BJ (cell line): ENCODE measurements at regions not wholly inside any gene's neighbourhood (a gene's known extent, or its start where the extent isn't known, plus 50 kb on each side); places are given as distances from the start of the nearest gene placed in this dataset.
"Not testable (repeated sequence)": the region's sequence is repeated elsewhere in the genome, so short reads cannot be mapped to it uniquely, and the experiment has no call there.

ENCODE experiments used
- CTCF ChIA-PET: fragments of 350-600 bp; formaldehyde crosslinking; extraction: SDS; loops from one replicate; lab custom pipeline; 2021; ENCODE audit warnings: antibody characterized with exemption, inconsistent platforms; lab: Yijun Ruan, JAX
- POLR2A ChIA-PET: fragments of 300-600 bp; sonication (Branson Sonifier 250); formaldehyde crosslinking; extraction: SDS; loops from one replicate; lab custom pipeline; 2021; ENCODE audit warnings: antibody characterized with exemption; lab: Charles Lee
- DNase-seq: peaks from one replicate; pipeline ENCODE4 v3.0.0-alpha.2; 2011; ENCODE audit warnings: low read depth
- H3K27me3 ChIP-seq: 2 replicates; pipeline ENCODE4 v1.6.0; 2011; ENCODE audit warnings: low read length; ENCODE audit not compliant: control insufficient read depth, insufficient read depth
- H3K36me3 ChIP-seq: 2 replicates; pipeline ENCODE4 v1.5.1; 2011; ENCODE audit warnings: low read length; ENCODE audit not compliant: control insufficient read depth, insufficient read depth
- H3K4me3 ChIP-seq: 2 replicates; pipeline ENCODE4 v1.5.1; 2011; ENCODE audit warnings: low read depth, mild to moderate bottlenecking, control low read depth, low read length
- TF ChIP-seq, protein P1 (sequence below): IDR thresholded peaks from 2 replicates; pipeline ENCODE4 v1.5.1; 2011; ENCODE audit warnings: low read depth, mild to moderate bottlenecking, control low read depth, inconsistent platforms, low read length, moderate library complexity; ENCODE audit not compliant: insufficient read depth

DNA sequence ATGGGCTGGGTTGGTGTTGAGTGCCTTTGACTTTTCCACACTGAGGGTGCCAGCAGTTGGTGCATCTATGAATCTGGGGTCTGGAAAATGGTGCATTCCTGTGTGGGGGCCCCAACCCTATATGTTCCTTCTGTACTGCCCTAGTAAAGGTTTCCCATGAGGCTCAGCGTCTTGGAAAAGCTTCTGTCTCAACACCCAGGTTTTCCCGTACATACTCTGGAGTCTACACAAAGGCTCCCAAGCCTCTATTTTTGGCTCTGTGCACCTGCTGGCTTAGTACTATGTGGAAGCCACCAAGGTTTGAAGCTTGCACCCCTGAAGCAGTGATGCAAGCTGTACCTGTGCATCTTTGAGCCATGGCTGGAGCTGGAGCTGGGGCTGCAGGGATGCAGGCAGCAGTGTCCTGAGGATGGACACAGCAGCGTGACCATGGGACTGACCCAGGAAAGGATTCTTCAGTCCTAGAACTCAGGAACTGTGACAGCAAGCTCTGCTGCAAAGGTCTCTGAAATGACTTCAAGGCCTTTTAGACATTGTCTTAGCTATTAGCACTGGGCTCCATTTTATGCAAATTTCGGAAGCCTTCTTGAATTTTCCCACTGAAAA is 282.7 kb downstream of the POTED start:
- CTCF ChIA-PET: interaction anchor here (0.7 kb wide), 1 partner anchor 55 kb away, joined by 3 read pairs; no protein-coding TSS in a partner anchor
- H3K4me3 ChIP-seq, H3K36me3 ChIP-seq, H3K27me3 ChIP-seq, POLR2A ChIA-PET, DNase-seq: not testable (repeated sequence)

DNA sequence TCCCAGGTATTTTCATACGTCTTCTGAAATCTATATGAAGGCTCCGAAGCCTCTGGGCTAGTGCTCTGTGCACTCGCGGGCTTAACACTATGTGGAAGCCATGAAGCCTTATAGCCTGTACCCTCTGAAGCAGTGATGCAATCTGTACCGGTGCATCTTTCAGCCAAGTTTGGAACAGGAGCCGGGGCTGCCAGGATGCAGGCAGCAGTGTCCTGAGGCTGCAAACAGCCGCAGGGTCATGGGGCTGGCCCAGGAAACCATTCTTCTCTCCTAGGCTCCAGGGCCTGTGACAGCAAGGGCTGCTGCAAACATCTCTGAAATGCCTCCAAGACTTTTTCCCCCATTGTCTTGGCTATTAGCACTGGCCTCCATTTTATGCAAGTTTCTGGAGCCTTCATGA is 279.6 kb downstream of the POTED start:
- H3K27me3 ChIP-seq, POLR2A ChIA-PET, CTCF ChIA-PET, H3K36me3 ChIP-seq, DNase-seq, H3K4me3 ChIP-seq: not testable (repeated sequence)

DNA sequence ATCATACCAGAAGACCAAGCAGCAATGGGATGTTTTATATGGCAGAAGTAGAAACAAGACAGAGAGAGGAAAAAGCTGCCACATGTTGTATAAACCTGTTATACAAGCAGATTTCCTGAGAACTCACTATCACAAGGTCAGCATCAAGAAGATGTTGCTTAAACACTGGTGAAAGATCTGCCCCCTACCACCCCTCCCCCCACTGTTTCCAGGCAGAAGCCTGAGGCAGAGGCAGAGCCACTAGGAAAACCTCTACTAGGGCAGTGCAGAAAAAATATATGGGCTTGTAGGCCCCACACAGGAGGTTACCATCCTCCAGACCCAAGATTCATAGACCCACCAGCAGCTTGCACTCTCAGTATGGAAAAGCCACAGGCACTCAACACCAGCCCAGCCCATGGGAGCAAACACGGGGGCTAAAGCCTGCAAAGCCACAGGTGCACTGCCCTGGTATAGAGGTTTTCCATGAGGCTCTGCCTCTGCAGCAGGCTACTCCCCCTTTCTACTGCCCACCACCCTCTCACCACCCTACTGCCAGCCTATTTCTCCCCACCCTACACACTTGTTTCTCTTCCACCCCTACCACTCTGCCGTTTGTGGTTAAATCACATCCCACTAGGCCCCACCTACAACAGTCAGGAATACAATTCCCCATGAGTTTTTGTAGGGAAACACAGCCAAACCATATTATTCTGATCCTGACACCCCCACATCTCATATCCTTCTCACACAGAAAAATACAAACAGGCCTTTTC is 274.2 kb downstream of the POTED start:
- POLR2A ChIA-PET, H3K4me3 ChIP-seq, CTCF ChIA-PET, H3K36me3 ChIP-seq, DNase-seq, H3K27me3 ChIP-seq: not testable (repeated sequence)

DNA sequence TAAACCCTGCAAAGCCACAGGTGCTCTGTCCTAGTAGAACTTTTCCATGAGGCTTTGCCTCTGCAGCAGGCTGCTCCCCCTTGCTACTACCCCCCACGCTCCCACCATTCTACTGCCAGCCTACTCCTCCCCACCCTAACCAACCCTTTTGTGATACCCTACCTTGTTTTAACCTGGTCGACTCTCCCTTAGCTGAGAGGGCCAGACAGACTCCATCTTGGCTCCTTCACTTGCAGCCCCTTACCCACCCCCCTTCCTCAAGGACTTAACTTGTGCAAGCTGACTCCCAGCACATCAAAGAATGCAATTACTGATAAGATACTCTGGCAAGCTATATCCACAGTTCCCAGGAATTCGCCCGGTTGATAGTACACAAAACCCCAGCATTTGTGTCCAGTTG is 267.9 kb downstream of the POTED start:
- DNase-seq, CTCF ChIA-PET, H3K27me3 ChIP-seq: not testable (repeated sequence)

DNA sequence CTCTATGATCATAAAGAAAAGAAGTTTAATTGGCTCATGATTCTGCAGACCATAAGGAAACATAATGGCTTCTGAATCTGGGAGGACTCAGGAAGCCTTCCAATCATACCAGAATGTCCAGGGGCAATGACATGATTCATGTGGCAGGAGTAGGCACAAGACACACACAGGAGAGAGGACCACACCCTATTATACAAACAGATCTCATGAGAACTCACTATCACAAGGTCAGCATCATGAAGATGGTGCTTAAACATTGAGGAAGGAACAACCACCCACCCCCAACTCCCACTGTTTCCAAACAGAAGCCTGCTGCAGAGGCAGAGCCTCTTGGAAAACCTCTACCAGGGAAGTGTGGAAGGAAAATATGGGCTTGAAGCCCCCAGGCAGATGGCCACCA is 267.4 kb downstream of the POTED start:
- H3K36me3 ChIP-seq, H3K27me3 ChIP-seq, DNase-seq, POLR2A ChIA-PET, H3K4me3 ChIP-seq, CTCF ChIA-PET: not testable (repeated sequence)

More for the DNA sequence above, 267.9 kb downstream of the POTED start:
- H3K36me3 ChIP-seq, POLR2A ChIA-PET, H3K4me3 ChIP-seq: not testable (repeated sequence)

DNA sequence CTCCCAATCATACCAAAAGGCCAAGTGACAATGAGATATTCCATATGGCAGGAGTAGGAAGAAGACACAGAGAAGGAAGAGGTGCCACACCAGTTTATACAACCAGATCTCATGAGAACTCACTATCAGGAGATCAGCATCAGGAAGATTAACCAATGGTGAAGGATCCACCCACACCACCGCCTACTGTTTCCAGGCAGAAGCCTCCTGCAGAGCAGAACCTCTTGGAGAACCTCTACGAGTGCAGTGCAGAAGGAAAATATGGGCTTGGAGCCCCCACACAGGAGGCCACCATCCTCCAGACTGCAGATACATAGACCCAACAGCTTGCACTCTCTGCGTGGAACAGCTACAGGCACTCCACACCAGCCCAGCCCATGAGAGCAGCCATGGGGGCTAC is 264.4 kb downstream of the POTED start:
- H3K36me3 ChIP-seq, POLR2A ChIA-PET, H3K27me3 ChIP-seq, DNase-seq, CTCF ChIA-PET, H3K4me3 ChIP-seq: not testable (repeated sequence)

DNA sequence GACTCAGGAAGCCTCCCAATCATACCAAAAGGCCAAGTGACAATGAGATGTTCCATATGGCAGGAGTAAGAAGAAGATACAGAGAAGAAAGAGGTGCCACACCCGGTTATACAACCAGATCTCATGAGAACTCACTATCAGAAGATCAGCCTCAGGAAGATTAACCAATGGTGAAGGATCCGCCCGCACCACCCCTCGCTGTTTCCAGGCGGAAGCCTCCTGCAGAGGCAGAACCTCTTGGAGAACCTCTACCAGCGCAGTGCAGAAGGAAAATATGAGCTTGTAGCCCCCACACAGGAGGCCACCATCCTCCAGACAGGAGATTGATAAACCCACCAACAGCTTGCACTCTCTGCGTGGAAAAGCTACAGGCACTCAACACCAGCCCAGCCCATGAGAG is 245.1 kb downstream of the POTED start:
- POLR2A ChIA-PET: no interaction called here
- Histone ChIP-seq H3K27me3 (no peaks in the 10 kb centered on the region), H3K4me3 (no peak overlapping the region), H3K36me3 (no peaks in the 10 kb centered on the region)
- no peak for DNase-seq
- CTCF ChIA-PET: no interaction called here
- TF ChIP-seq, protein P1, sequence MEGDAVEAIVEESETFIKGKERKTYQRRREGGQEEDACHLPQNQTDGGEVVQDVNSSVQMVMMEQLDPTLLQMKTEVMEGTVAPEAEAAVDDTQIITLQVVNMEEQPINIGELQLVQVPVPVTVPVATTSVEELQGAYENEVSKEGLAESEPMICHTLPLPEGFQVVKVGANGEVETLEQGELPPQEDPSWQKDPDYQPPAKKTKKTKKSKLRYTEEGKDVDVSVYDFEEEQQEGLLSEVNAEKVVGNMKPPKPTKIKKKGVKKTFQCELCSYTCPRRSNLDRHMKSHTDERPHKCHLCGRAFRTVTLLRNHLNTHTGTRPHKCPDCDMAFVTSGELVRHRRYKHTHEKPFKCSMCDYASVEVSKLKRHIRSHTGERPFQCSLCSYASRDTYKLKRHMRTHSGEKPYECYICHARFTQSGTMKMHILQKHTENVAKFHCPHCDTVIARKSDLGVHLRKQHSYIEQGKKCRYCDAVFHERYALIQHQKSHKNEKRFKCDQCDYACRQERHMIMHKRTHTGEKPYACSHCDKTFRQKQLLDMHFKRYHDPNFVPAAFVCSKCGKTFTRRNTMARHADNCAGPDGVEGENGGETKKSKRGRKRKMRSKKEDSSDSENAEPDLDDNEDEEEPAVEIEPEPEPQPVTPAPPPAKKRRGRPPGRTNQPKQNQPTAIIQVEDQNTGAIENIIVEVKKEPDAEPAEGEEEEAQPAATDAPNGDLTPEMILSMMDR: no peak

DNA sequence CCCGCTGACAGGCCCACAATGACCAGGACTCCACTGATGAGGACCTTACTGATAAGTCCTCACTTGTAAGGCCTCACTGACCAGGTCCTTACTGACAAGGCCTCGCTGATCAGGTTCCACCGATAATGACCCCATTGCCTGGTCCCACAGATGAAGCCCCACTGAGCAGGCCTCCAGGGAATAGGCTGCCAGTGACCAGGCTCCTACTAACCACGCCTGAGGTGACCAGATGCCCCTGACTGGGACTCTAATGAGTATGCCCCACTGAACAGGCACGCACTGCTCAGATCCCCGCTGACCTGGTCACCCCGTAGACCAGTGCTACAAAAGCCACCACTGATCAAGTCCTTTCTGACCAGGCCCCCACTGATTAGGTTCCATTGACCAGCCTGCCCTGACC is 241.2 kb downstream of the POTED start:
- H3K4me3 ChIP-seq, H3K36me3 ChIP-seq, H3K27me3 ChIP-seq, DNase-seq, POLR2A ChIA-PET, CTCF ChIA-PET: not testable (repeated sequence)

DNA sequence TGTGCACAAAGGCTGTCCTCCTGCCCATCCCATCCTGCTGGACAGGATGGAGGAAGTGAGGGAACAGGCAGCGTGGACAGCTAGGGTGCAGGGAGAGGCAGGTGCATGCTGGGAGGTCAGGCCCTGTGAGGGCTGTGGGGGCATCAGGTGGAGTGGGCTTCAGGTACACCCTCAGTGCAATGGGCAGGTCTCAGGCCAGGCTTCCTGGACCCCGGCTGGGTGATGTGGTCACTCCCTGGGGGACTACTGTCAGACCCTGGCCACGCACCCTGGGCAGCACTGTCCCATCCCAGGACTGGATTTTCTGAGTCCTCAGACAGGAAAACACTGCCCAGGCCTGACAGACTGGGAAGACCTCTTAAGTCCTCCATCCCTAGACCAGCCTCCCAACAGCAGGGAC is 239.9 kb downstream of the POTED start:
- H3K36me3 ChIP-seq, DNase-seq, CTCF ChIA-PET, POLR2A ChIA-PET, H3K27me3 ChIP-seq, H3K4me3 ChIP-seq: not testable (repeated sequence)

DNA sequence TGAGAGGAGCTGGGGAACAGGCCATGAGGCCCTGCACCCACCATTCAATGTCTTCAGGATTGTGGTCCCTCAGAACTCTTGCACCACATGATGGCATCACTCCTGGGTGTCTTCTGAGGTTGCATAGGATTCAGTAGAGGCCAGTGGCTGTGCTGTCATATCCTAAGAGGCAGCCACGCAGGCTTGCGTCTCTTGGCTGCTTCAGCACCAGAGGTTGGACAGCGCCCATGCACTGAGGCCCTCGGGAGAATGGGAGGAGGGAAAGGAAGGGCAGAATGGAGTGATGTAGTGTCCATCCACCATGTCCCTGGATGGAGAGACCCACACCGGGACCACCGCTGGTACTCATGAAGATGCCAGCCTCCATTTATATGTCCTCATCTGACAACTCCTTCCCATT is 237.1 kb downstream of the POTED start:
- POLR2A ChIA-PET, H3K36me3 ChIP-seq, H3K27me3 ChIP-seq, CTCF ChIA-PET, DNase-seq, H3K4me3 ChIP-seq: not testable (repeated sequence)

DNA sequence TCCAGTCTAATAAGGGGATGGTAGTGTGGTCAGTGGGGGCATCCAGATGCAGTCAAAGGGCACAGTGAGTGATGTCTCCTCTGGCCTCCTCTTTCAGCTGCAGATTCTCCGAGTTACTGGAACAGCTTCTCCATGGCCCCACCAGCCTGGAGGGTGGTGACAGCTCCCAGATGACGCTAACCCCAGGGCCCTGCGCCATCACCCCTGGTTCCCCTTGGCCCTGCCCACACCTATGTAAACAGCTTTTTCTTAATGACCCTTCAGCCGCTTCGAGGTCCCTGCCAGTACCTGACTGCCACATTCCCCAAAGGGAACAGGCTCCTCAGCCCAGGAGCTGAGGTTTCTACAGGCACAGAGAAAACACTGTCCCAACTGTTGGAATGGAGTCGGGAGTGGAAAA is 235.0 kb downstream of the POTED start:
- POLR2A ChIA-PET: not testable (repeated sequence)

DNA sequence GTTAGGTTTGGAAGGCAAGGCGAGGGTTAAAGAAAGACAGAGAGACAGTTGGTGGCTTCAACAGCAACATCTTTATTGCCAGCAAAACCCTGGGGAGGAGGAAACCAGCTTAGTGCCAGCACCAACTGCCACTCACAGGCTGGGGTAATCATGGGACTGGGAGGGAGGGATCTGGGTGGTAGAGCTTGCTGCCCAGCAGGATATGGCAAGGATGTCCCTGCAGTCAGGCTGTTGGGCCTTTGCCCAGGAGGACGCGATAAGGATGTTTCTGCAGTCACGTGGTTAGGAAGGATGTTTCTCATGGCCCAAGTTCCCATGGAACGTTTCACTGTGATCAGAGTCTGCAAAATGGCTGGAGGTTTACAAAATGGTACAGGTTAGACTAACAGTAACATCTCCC is 233.5 kb downstream of the POTED start:
- H3K36me3 ChIP-seq, POLR2A ChIA-PET, CTCF ChIA-PET: not testable (repeated sequence)

More for the DNA sequence above, 235.0 kb downstream of the POTED start:
- DNase-seq, H3K27me3 ChIP-seq, CTCF ChIA-PET, H3K36me3 ChIP-seq, H3K4me3 ChIP-seq: not testable (repeated sequence)

More for the DNA sequence above, 233.5 kb downstream of the POTED start:
- H3K27me3 ChIP-seq, H3K4me3 ChIP-seq, DNase-seq: not testable (repeated sequence)
